ENCODE measurements at regions not wholly inside any gene's neighbourhood (a gene's known extent, or its start where the extent isn't known, plus 50 kb on each side); places are given as distances from the start of the nearest gene placed in this dataset.
"Not testable (repeated sequence)": the region's sequence is repeated elsewhere in the genome, so short reads cannot be mapped to it uniquely, and the experiment has no call there.

- WGBS, 2 donors: 44 to 64% methylated on average over 1 of the region's 1 CpG
- H3K36me3 ChIP-seq (ENCODE audit: control insufficient read depth in 1 of 2, insufficient read depth in 2 of 2, low read length in 1 of 2); H3K27ac ChIP-seq (ENCODE audit: low read depth in 1 of 2, low read length in 2 of 2); ATAC-seq (ENCODE audit: low FRiP score); H3K4me3 ChIP-seq (ENCODE audit: low read length in 2 of 2); H3K27me3 ChIP-seq (ENCODE audit: control insufficient read depth in 1 of 2, insufficient read depth in 2 of 2, low read length in 1 of 2); intact Hi-C loops (cut with DNase I); H3K4me1 ChIP-seq (ENCODE audit: control insufficient read depth in 1 of 2, insufficient read depth in 2 of 2, low read length in 2 of 2); H3K9me3 ChIP-seq (ENCODE audit: control insufficient read depth, low read length); DNase-seq: not testable (repeated sequence)
Observed at GRCh38 chr6:49304393-49304792, 158.7 kb downstream of the MMUT start.

DNA sequence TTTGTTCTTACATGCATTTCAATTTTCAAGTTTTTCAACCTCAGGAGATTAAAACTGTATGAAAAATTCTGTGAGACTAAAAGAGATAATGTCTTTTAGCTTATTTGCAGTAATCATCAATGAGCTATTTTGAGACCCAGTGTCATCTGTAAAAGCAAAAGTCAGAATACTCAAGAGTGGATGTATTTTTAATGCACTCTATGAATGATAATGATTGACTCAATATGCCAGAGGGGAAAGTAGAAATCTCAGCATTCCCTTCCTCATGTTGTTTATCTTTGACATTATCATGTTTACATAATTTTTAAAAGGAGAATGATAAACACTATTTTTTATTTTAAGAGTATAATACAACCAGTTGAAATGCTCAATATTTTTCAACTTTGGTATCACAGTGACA, 162.1 kb downstream of the MMUT start:
- peaks cover 2% of the 10 kb centered on the region for H3K9me3 ChIP-seq (ENCODE audit: control insufficient read depth, low read length)

DNA sequence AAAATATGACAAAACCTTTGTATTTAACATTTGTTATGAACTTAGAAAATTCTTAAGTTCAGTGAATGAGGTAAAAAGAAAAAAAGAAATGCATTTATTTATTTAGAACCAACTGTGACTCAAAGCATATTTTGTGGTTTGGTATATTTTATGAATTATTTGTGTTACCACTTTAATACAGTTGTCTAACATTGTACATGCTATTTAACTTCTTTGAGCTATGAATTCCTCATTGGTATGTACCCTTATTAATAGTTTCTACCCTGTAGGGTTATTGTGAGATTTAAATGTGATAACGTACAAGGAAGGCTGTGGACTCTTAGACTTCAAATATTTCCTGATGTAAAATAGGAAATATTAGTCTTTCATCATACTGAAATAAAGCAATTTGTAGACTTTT, 162.6 kb downstream of the MMUT start:
- Histone ChIP-seq H3K4me1 (ENCODE audit: control insufficient read depth in 1 of 2, insufficient read depth in 2 of 2, low read length in 2 of 2) (no peaks in the 10 kb centered on the region), H3K27ac (ENCODE audit: low read depth in 1 of 2, low read length in 2 of 2) (no peak overlapping the region), H3K36me3 (ENCODE audit: control insufficient read depth in 1 of 2, insufficient read depth in 2 of 2, low read length in 1 of 2) (no peaks in the 10 kb centered on the region), H3K9me3 (ENCODE audit: control insufficient read depth, low read length) (peaks cover 2% of the 10 kb centered on the region), H3K27me3 (ENCODE audit: control insufficient read depth in 1 of 2, insufficient read depth in 2 of 2, low read length in 1 of 2) (no peaks in the 10 kb centered on the region), H3K4me3 (ENCODE audit: low read length in 2 of 2) (no peak overlapping the region)
- intact Hi-C loops (cut with DNase I): no loop called here
- no peak for DNase-seq
- ATAC-seq (ENCODE audit: low FRiP score): no peak
- WGBS, 2 donors: 63 to 64% methylated on average over 1 of the region's 1 CpG

More for the DNA sequence above, 162.1 kb downstream of the MMUT start:
- intact Hi-C loops (cut with DNase I): no loop called here
- Histone ChIP-seq H3K27me3 (ENCODE audit: control insufficient read depth in 1 of 2, insufficient read depth in 2 of 2, low read length in 1 of 2) (no peaks in the 10 kb centered on the region), H3K36me3 (ENCODE audit: control insufficient read depth in 1 of 2, insufficient read depth in 2 of 2, low read length in 1 of 2) (no peaks in the 10 kb centered on the region), H3K4me1 (ENCODE audit: control insufficient read depth in 1 of 2, insufficient read depth in 2 of 2, low read length in 2 of 2) (no peaks in the 10 kb centered on the region), H3K27ac (ENCODE audit: low read depth in 1 of 2, low read length in 2 of 2) (no peak overlapping the region), H3K4me3 (ENCODE audit: low read length in 2 of 2) (no peak overlapping the region)
- ATAC-seq (ENCODE audit: low FRiP score) (no peak), DNase-seq (no peak)

DNA sequence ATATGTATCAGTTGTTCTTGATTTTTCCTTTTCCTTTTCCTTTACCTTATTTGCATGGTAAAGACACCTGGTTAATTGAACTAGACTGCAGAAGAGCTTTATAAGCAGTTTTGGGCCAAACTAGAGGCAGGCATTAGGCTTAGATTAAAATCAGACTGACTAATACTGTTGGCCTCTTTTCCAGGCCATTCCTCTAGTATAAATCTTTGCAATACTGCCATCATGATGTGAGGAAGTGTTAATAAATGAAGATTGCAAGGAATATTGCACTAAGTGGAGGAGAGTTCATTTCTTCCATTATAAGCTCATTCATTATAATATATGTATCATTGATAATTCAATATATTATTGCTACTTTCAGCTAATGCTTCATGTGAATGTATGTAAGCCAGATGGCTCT, 163.8 kb downstream of the MMUT start:
- Histone ChIP-seq H3K36me3 (ENCODE audit: control insufficient read depth in 1 of 2, insufficient read depth in 2 of 2, low read length in 1 of 2) (no peaks in the 10 kb centered on the region), H3K27me3 (ENCODE audit: control insufficient read depth in 1 of 2, insufficient read depth in 2 of 2, low read length in 1 of 2) (no peaks in the 10 kb centered on the region), H3K27ac (ENCODE audit: low read depth in 1 of 2, low read length in 2 of 2) (no peak overlapping the region), H3K4me3 (ENCODE audit: low read length in 2 of 2) (no peak overlapping the region), H3K4me1 (ENCODE audit: control insufficient read depth in 1 of 2, insufficient read depth in 2 of 2, low read length in 2 of 2) (no peaks in the 10 kb centered on the region), H3K9me3 (ENCODE audit: control insufficient read depth, low read length) (peaks cover 2% of the 10 kb centered on the region)
- DNase-seq (no peak), ATAC-seq (ENCODE audit: low FRiP score) (no peak)
- intact Hi-C loops (cut with DNase I): no loop called here

GRCh38 chr6:49284180-49284579, 178.9 kb downstream of the MMUT start:
- intact Hi-C loops (cut with DNase I): no loop called here
- 25 to 41% methylated on average over 1 of the region's 1 CpG for WGBS, 2 donors
- no peaks in the 10 kb centered on the region for H3K36me3 ChIP-seq (ENCODE audit: control insufficient read depth in 1 of 2, insufficient read depth in 2 of 2, low read length in 1 of 2)
- no peaks in the 10 kb centered on the region for H3K4me1 ChIP-seq (ENCODE audit: control insufficient read depth in 1 of 2, insufficient read depth in 2 of 2, low read length in 2 of 2)
- H3K9me3 ChIP-seq (ENCODE audit: control insufficient read depth, low read length): no peaks in the 10 kb centered on the region
- DNase-seq (no peak), ATAC-seq (ENCODE audit: low FRiP score) (no peak)
- no peak overlapping the region for H3K4me3 ChIP-seq (ENCODE audit: low read length in 2 of 2)
- H3K27ac ChIP-seq (ENCODE audit: low read depth in 1 of 2, low read length in 2 of 2): no peak overlapping the region
- H3K27me3 ChIP-seq (ENCODE audit: control insufficient read depth in 1 of 2, insufficient read depth in 2 of 2, low read length in 1 of 2): no peaks in the 10 kb centered on the region

DNA sequence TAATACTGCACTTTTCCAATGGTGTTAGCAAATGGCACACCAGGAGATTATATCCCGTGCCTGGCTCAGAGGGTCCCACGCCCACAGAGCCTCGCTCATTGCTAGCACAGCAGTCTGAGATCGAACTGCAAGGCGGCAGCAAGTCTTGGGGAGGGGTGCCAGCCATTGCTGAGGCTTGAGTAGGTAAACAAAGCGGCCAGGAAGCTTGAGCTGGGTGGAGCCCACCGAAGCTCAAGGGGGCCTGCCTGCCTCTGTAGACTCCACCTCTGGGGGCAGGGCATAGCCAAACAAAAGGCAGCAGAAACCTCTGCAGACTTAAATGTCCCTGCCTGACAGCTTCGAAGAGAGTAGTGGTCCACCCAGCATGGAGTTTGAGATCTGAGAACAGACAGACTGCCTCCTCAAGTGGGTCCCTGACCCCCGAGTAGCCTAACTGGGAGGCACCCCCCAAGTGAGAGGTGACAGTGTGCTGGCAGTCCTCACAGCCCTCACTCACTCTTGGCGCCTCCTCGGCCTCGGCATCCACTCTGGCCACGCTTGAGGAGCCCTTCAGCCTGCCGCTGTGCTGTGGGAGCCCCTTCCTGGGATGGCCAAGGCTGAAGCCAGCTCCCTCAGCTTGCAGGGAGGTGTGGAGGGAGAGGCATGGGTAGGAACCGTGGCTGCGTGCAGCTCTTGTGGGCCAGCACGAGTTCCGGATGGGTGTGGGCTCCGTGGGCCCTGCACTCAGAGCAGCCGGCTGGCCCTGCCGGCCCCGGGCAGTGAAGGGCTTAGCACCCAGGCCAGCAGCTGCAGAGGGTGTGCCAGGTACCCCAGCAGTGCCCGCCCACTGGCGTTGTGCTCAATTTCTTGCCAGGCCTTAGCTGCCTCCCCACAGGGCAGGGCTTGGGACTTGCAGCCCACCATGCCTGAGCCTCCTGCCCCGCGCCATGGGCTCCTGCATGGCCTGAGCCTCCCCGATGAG, 188.0 kb downstream of the MMUT start:
- WGBS, 2 donors: 83 to 85% methylated on average over 26 to 27 of the region's 27 CpGs
- intact Hi-C loops (cut with DNase I); H3K4me3 ChIP-seq (ENCODE audit: low read length in 2 of 2): not testable (repeated sequence)

GRCh38 chr6:49269190-49269589, 193.9 kb downstream of the MMUT start:
- no peaks in the 10 kb centered on the region for H3K4me1 ChIP-seq (ENCODE audit: control insufficient read depth in 1 of 2, insufficient read depth in 2 of 2, low read length in 2 of 2)
- no peaks in the 10 kb centered on the region for H3K36me3 ChIP-seq (ENCODE audit: control insufficient read depth in 1 of 2, insufficient read depth in 2 of 2, low read length in 1 of 2)
- H3K9me3 ChIP-seq (ENCODE audit: control insufficient read depth, low read length): peaks cover 1% of the 10 kb centered on the region
- intact Hi-C loops (cut with DNase I): no loop called here
- no peak overlapping the region for H3K27ac ChIP-seq (ENCODE audit: low read depth in 1 of 2, low read length in 2 of 2)
- no peak overlapping the region for H3K4me3 ChIP-seq (ENCODE audit: low read length in 2 of 2)
- ATAC-seq (ENCODE audit: low FRiP score): no peak
- DNase-seq: no peak
- 37 to 42% methylated on average over 2 of the region's 2 CpGs for WGBS, 2 donors
- H3K27me3 ChIP-seq (ENCODE audit: control insufficient read depth in 1 of 2, insufficient read depth in 2 of 2, low read length in 1 of 2): no peaks in the 10 kb centered on the region

More for the DNA sequence above, 188.0 kb downstream of the MMUT start:
- H3K9me3 ChIP-seq (ENCODE audit: control insufficient read depth, low read length); ATAC-seq (ENCODE audit: low FRiP score); H3K27me3 ChIP-seq (ENCODE audit: control insufficient read depth in 1 of 2, insufficient read depth in 2 of 2, low read length in 1 of 2); H3K4me1 ChIP-seq (ENCODE audit: control insufficient read depth in 1 of 2, insufficient read depth in 2 of 2, low read length in 2 of 2); H3K36me3 ChIP-seq (ENCODE audit: control insufficient read depth in 1 of 2, insufficient read depth in 2 of 2, low read length in 1 of 2); H3K27ac ChIP-seq (ENCODE audit: low read depth in 1 of 2, low read length in 2 of 2); DNase-seq: not testable (repeated sequence)

DNA sequence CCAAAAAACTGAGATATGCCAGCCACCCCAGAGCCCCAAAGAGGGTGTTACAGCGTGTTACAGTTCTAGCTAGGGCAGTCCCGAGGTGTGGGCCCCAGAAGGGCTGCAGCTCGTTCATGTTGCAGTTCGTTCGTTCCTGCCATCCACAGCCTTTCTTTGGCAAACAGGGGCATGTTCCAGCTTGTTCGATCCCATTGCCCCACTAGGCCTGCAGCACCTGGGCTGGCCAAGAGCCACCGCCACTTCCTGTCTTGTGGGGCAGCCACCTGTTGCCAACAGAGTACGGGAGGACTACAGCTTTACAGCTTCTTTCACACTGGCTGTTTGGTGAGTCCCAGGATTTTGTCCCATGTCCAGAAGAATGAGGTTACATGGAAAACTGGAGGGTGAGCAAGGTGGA, 198.1 kb downstream of the MMUT start:
- WGBS, 2 donors: 90 to 94% methylated on average over 8 of the region's 8 CpGs
- H3K4me3 ChIP-seq (ENCODE audit: low read length in 2 of 2): no peak overlapping the region
- ATAC-seq (ENCODE audit: low FRiP score) (no peak), DNase-seq (no peak)
- H3K27ac ChIP-seq (ENCODE audit: low read depth in 1 of 2, low read length in 2 of 2): no peak overlapping the region
- intact Hi-C loops (cut with DNase I): no loop called here
- H3K27me3 ChIP-seq (ENCODE audit: control insufficient read depth in 1 of 2, insufficient read depth in 2 of 2, low read length in 1 of 2): no peaks in the 10 kb centered on the region
- no peaks in the 10 kb centered on the region for H3K4me1 ChIP-seq (ENCODE audit: control insufficient read depth in 1 of 2, insufficient read depth in 2 of 2, low read length in 2 of 2)
- no peaks in the 10 kb centered on the region for H3K36me3 ChIP-seq (ENCODE audit: control insufficient read depth in 1 of 2, insufficient read depth in 2 of 2, low read length in 1 of 2)
- H3K9me3 ChIP-seq (ENCODE audit: control insufficient read depth, low read length): no peaks in the 10 kb centered on the region

DNA sequence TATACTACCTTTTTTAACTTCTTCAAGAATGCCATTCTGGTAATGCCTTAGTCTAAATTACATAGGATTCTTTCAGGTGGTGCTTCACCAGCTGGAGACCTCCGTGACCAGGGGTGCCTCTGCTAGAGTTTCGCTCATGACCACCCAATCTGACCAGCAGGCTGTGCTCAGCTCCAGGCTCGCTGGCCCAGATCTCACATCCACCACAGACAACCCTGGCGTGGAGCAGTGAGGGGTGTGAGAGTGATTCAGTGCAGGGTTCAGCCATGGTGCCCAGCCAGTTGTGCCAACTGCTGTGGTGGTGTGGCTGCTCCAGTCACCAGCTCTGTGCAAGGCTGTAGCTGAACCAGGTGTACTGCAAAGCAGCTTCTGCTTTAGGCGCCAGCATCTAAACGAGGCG, 198.6 kb downstream of the MMUT start:
- intact Hi-C loops (cut with DNase I): no loop called here
- no peak for DNase-seq
- H3K36me3 ChIP-seq (ENCODE audit: control insufficient read depth in 1 of 2, insufficient read depth in 2 of 2, low read length in 1 of 2): no peaks in the 10 kb centered on the region
- H3K27ac ChIP-seq (ENCODE audit: low read depth in 1 of 2, low read length in 2 of 2): no peak overlapping the region
- H3K27me3 ChIP-seq (ENCODE audit: control insufficient read depth in 1 of 2, insufficient read depth in 2 of 2, low read length in 1 of 2): no peaks in the 10 kb centered on the region
- 76 to 78% methylated on average over 7 of the region's 7 CpGs for WGBS, 2 donors
- H3K9me3 ChIP-seq (ENCODE audit: control insufficient read depth, low read length): no peaks in the 10 kb centered on the region
- no peak overlapping the region for H3K4me3 ChIP-seq (ENCODE audit: low read length in 2 of 2)
- ATAC-seq (ENCODE audit: low FRiP score): no peak
- no peaks in the 10 kb centered on the region for H3K4me1 ChIP-seq (ENCODE audit: control insufficient read depth in 1 of 2, insufficient read depth in 2 of 2, low read length in 2 of 2)
